Stomach (tissue), 8 donors: ENCODE measurements at regions not wholly inside any gene's neighbourhood (a gene's known extent, or its start where the extent isn't known, plus 50 kb on each side); places are given as distances from the start of the nearest gene placed in this dataset.

Experiments
- DNase-seq, 2 donors: peaks; one replicate each; pipeline versions ENCODE4 v3.0.0 to v3.0.0-alpha.2; 2013 to 2019
- H3K27ac ChIP-seq, 5 donors: fragments of 200-600 bp in 4 of 5; sonication (generic) in 4 of 5; one replicate each; pipeline ENCODE4 v1.5.1; 2013 to 2019; ENCODE audit warnings: mild to moderate bottlenecking in 1 of 5, moderate library complexity in 1 of 5
- H3K27me3 ChIP-seq, 3 donors: fragments of 200-600 bp; sonication (generic); one replicate each; pipeline ENCODE4 v1.5.1; 2017 to 2019; ENCODE audit warnings: mixed run types in 1 of 3
- H3K36me3 ChIP-seq, 4 donors: fragments of 200-600 bp; sonication (generic); 1 replicate in 3 of 4; 2 replicates in 1 of 4; pipeline ENCODE4 v1.5.1; 2016 to 2019
- H3K4me1 ChIP-seq, 4 donors: fragments of 200-600 bp; sonication (generic); one replicate each; pipeline ENCODE4 v1.5.1; 2016 to 2019
- H3K4me3 ChIP-seq, 4 donors: fragments of 200-600 bp; sonication (generic) in 3 of 4; one replicate each; pipeline ENCODE4 v1.5.1; 2016 to 2019; ENCODE audit warnings: mild to moderate bottlenecking in 1 of 4
- H3K9me3 ChIP-seq, 4 donors: fragments of 200-600 bp; sonication (generic); one replicate each; pipeline ENCODE4 v1.5.1; 2016 to 2019
- CTCF ChIP-seq, 7 experiments: fragments of 450-650 bp in 4 of 7; fragments of 200-600 bp in 3 of 7; sonication (generic) in 3 of 7; IDR thresholded peaks; one replicate each; pipeline ENCODE4 v1.5.1; 2016 to 2019; ENCODE audit warnings: antibody characterized with exemption in 7 of 7, control low read depth in 2 of 7, mild to moderate bottlenecking in 1 of 7
- EP300 ChIP-seq: sonication (generic); formaldehyde crosslinking; IDR thresholded peaks from one replicate; pipeline ENCODE4 v1.6.1; 2017; ENCODE audit warnings: antibody characterized with exemption
- POLR2A ChIP-seq, 4 donors: fragments of 450-650 bp; IDR thresholded peaks; one replicate each; pipeline ENCODE4 v1.6.1; 2016; ENCODE audit warnings: antibody characterized with exemption in 4 of 4, control low read depth in 2 of 4, mild to moderate bottlenecking in 1 of 4, moderate library complexity in 1 of 4
- POLR2AphosphoS5 ChIP-seq, 3 donors: sonication (generic); formaldehyde crosslinking; IDR thresholded peaks; one replicate each; pipeline ENCODE4 v1.6.1; 2016; ENCODE audit warnings: antibody characterized with exemption in 3 of 3
- WGBS, 5 donors: extraction: QIAGEN DNeasy Blood & Tissue Kit in 3 of 5; methylation state at CpG; one replicate each; pipeline versions ENCODE4 v1.1.5 to v1.1.7; 2013 to 2018; 5-methylcytosine and 5-hydroxymethylcytosine counted together
- intact Hi-C: fragments of 100-400 bp; cut with DNase I; formaldehyde crosslinking; loops from one replicate; pipeline ENCODE4 v1.15.1; 2023; ENCODE audit warnings: low total_unique reads
- donor health status: healthy with polysubstance abuse.
- donor health status: Bipolar disorder and iron deficiency.
- donor health status: healthy.

DNA sequence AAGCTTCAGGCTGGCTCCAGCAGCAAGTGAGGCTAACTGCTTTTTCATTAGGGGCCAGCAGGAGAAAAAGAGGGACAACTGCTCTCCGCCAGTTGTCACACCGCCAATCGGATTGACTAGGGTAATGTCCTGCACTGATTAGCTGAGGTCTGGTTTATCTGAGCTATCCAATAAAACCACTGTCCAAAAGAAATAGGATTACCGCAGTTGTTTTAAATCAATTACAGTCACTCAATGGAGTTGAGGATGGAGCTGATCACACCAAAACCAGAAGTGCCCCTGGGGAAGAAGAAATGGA lies 351.4 kb upstream of the NPVF start:
- TF ChIP-seq POLR2AphosphoS5 (IDR thresholded peaks at IDR 0.05) (no peak), EP300 (no peak), POLR2A (IDR thresholded peaks at IDR 0.05) (no peak), CTCF (IDR thresholded peaks at IDR 0.05) (no peak)
- Histone ChIP-seq H3K4me1 (no peaks in the 10 kb centered on the region), H3K4me3 (no peak overlapping the region), H3K27ac (no peak overlapping the region), H3K9me3 (no peaks in the 10 kb centered on the region), H3K27me3 (no peaks in the 10 kb centered on the region), H3K36me3 (no peaks in the 10 kb centered on the region)
- 84 to 94% (median 90%) methylated on average over 4 of the region's 4 CpGs for WGBS, 5 donors
- intact Hi-C loops: loop anchor here (10.0 kb wide), 1 partner anchor 255 kb away; no protein-coding TSS in a partner anchor
- no peak for DNase-seq

GRCh38 chr7:25580141-25580540 lies 351.9 kb upstream of the NPVF start:
- WGBS, 5 donors: 61 to 75% (median 65%) methylated on average over 4 of the region's 4 CpGs
- intact Hi-C loops: no loop called here
- no peak for DNase-seq

GRCh38 chr7:25583621-25584020 lies 355.3 kb upstream of the NPVF start:
- Histone ChIP-seq H3K9me3 (no peaks in the 10 kb centered on the region), H3K27ac (no peak overlapping the region), H3K4me1 (no peaks in the 10 kb centered on the region), H3K4me3 (no peak overlapping the region), H3K27me3 (no peaks in the 10 kb centered on the region), H3K36me3 (no peaks in the 10 kb centered on the region)
- no peak for DNase-seq
- TF ChIP-seq EP300: no peak
- no peak for TF ChIP-seq CTCF (IDR thresholded peaks at IDR 0.05)
- no peak for TF ChIP-seq POLR2AphosphoS5 (IDR thresholded peaks at IDR 0.05)
- no peak for TF ChIP-seq POLR2A (IDR thresholded peaks at IDR 0.05)
- intact Hi-C loops: no loop called here
- 83 to 88% (median 85%) methylated on average over 2 of the region's 2 CpGs for WGBS, 5 donors

More at GRCh38 chr7:25580141-25580540, 351.9 kb upstream of the NPVF start:
- Histone ChIP-seq H3K4me1 (no peaks in the 10 kb centered on the region), H3K36me3 (no peaks in the 10 kb centered on the region), H3K4me3 (no peak overlapping the region), H3K9me3 (no peaks in the 10 kb centered on the region), H3K27ac (no peak overlapping the region), H3K27me3 (no peaks in the 10 kb centered on the region)
- TF ChIP-seq POLR2AphosphoS5 (IDR thresholded peaks at IDR 0.05): no peak
- TF ChIP-seq CTCF (IDR thresholded peaks at IDR 0.05): no peak
- no peak for TF ChIP-seq POLR2A (IDR thresholded peaks at IDR 0.05)
- no peak for TF ChIP-seq EP300

DNA sequence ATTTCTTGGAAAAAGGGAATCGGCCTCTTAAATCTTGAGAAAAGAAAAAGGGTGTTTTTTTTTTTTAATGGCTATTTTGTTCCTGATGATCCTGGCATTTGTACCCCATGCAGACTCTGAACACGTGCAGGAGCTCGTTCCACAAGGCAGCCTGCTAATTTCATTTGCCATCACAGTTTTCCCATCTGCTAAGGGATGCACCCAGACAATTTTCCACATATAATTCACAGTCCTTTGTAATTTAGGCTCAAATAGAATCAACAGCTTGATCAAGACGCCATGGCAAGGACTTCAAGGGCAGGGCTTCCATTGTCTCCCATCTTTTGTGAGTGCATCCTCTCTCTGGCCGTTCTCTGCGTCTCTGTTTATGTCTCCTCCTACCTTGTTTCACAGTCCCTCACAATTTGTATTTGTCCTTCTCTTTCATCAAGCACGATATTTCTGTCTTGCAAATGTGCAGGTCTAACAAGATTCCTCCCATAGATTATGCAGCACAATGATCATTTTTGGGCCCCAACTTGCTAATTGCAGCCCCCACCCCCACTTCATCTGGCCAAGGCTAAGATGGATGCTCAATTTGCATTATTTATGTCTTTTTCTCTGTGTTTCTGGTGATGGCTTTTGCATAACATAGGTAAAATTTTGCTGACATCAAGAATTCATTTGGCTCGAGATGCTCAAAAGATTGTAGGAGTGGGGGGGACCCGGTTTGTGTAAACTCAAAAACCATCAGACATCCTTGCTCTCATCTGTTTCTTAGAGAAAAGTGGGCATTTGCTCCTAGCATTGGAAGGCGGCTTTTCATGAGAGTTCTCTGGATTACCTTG lies 356.0 kb upstream of the NPVF start:
- TF ChIP-seq POLR2A (IDR thresholded peaks at IDR 0.05): no peak
- no peak for TF ChIP-seq CTCF (IDR thresholded peaks at IDR 0.05)
- no peak for TF ChIP-seq POLR2AphosphoS5 (IDR thresholded peaks at IDR 0.05)
- no peak for TF ChIP-seq EP300
- H3K9me3 ChIP-seq: no peaks in the 10 kb centered on the region
- H3K27ac ChIP-seq: no peak overlapping the region
- 71 to 84% (median 80%) methylated on average over 10 of the region's 10 CpGs for WGBS, 5 donors
- no peaks in the 10 kb centered on the region for H3K4me1 ChIP-seq
- H3K27me3 ChIP-seq: peaks cover 0 to under 1% (median 0%) of the 10 kb centered on the region in 3 donors
- no peak overlapping the region for H3K4me3 ChIP-seq
- no peaks in the 10 kb centered on the region for H3K36me3 ChIP-seq
- no peak for DNase-seq
- intact Hi-C loops: no loop called here
